H1 (cell line): ENCODE measurements at regions not wholly inside any gene's neighbourhood (a gene's known extent, or its start where the extent isn't known, plus 50 kb on each side); places are given as distances from the start of the nearest gene placed in this dataset.
"Not testable (repeated sequence)": the region's sequence is repeated elsewhere in the genome, so short reads cannot be mapped to it uniquely, and the experiment has no call there.

Source experiments
- CTCF ChIA-PET: fragments of 300-600 bp; sonication (Branson Sonifier 250); formaldehyde crosslinking; loops from one replicate; lab custom pipeline; 2021; ENCODE audit not compliant: partially characterized antibody; lab: Charles Lee
- POLR2A ChIA-PET: fragments of 300-600 bp; sonication (Branson Sonifier 250); formaldehyde crosslinking; loops from one replicate; lab custom pipeline; 2021; ENCODE audit warnings: inconsistent platforms; ENCODE audit not compliant: partially characterized antibody; lab: Charles Lee
- DNase-seq, 2 experiments: peaks; one replicate each; pipeline versions ENCODE4 v3.0.0 to v3.0.0-alpha.2; 2010 to 2022; ENCODE audit warnings: low spot score in 2 of 2, low read depth in 1 of 2, mixed read lengths in 1 of 2
- FAIRE-seq: peaks from 2 replicates; lab custom pipeline; 2011; peaks lifted over from hg19 to GRCh38; lab: Jason Lieb, UNC
- H2AFZ ChIP-seq: 2 replicates; pipeline ENCODE4 v1.8.1; 2012; ENCODE audit warnings: low read length, inconsistent platforms
- H2AK5ac ChIP-seq: 2 replicates; pipeline ENCODE4 v1.6.1; 2013; ENCODE audit warnings: low read depth, low read length
- H2BK120ac ChIP-seq: replicated peaks from 2 replicates; pipeline ENCODE3; 2013; ENCODE audit warnings: low read depth, low read length, inconsistent platforms
- H2BK12ac ChIP-seq: 2 replicates; pipeline ENCODE4 v1.6.1; 2013; ENCODE audit warnings: low read depth, low read length
- H2BK15ac ChIP-seq: 2 replicates; pipeline ENCODE4 v1.6.1; 2013; ENCODE audit warnings: low read length
- H2BK20ac ChIP-seq: 2 replicates; pipeline ENCODE4 v1.6.1; 2013; ENCODE audit warnings: low read length
- H2BK5ac ChIP-seq: 2 replicates; pipeline ENCODE4 v1.6.1; 2013; ENCODE audit warnings: low read depth, low read length
- H3K14ac ChIP-seq: 2 replicates; pipeline ENCODE4 v1.6.1; 2013; ENCODE audit warnings: inconsistent platforms; ENCODE audit not compliant: insufficient read length
- H3K18ac ChIP-seq: 2 replicates; pipeline ENCODE4 v1.6.1; 2013; ENCODE audit warnings: low read length; ENCODE audit errors: extremely low read depth
- H3K23ac ChIP-seq: 2 replicates; pipeline ENCODE4 v1.6.1; 2013; ENCODE audit warnings: inconsistent platforms; ENCODE audit not compliant: insufficient read length
- H3K23me2 ChIP-seq: 2 replicates; pipeline ENCODE4 v1.6.1; 2013; ENCODE audit warnings: low read depth, low read length
- H3K27ac ChIP-seq: 2 replicates; pipeline ENCODE4 v1.6.1; 2011; ENCODE audit warnings: low read depth, low read length, inconsistent platforms
- H3K27me3 ChIP-seq, 4 experiments: replicated peaks in 1 of 4; 1 replicate in 1 of 4; 2 replicates in 3 of 4; pipeline versions ENCODE4 v1.6.1 to v1.8.1; 2011 to 2013; ENCODE audit warnings: low read length in 3 of 4, mild to moderate bottlenecking in 3 of 4, inconsistent platforms in 2 of 4, mixed read lengths in 2 of 4, moderate library complexity in 1 of 4; ENCODE audit not compliant: control insufficient read depth in 3 of 4, insufficient read depth in 3 of 4; ENCODE audit errors: extremely low read depth in 1 of 4
- H3K36me3 ChIP-seq, 4 experiments: 2 replicates each; pipeline versions ENCODE4 v1.6.1 to v1.8.1; 2011 to 2013; ENCODE audit warnings: mild to moderate bottlenecking in 4 of 4, low read length in 3 of 4, moderate library complexity in 2 of 4, control low read depth in 1 of 4, inconsistent platforms in 1 of 4; ENCODE audit not compliant: insufficient read depth in 4 of 4, control insufficient read depth in 2 of 4
- H3K4ac ChIP-seq: replicated peaks from 2 replicates; pipeline ENCODE3; 2013; ENCODE audit warnings: low read length, low read depth, mixed read lengths, inconsistent platforms; ENCODE audit not compliant: insufficient read length
- H3K4me1 ChIP-seq, 4 experiments: replicated peaks in 1 of 4; 1 replicate in 1 of 4; 2 replicates in 3 of 4; pipeline versions ENCODE4 v1.6.1 to v1.8.1; 2011 to 2013; ENCODE audit warnings: low read length in 3 of 4, inconsistent platforms in 2 of 4, mixed read lengths in 1 of 4; ENCODE audit not compliant: insufficient read depth in 4 of 4, control insufficient read depth in 3 of 4
- H3K4me2 ChIP-seq, 2 experiments: 2 replicates each; pipeline versions ENCODE4 v1.6.1 to v1.8.1; 2011 to 2013; ENCODE audit warnings: low read depth in 2 of 2, low read length in 2 of 2, control low read depth in 1 of 2, inconsistent platforms in 1 of 2, mild to moderate bottlenecking in 1 of 2; ENCODE audit not compliant: insufficient read depth in 1 of 2
- H3K4me3 ChIP-seq, 4 experiments: fragments of 200-600, 300-600 bp in 1 of 4; sonication (generic), shearing (Covaris generic), sonication (Bioruptor Twin) in 1 of 4; 2 replicates each; pipeline versions ENCODE4 v1.5.1 to v1.8.1; 2011 to 2016; ENCODE audit warnings: low read length in 4 of 4, low read depth in 3 of 4, control low read depth in 2 of 4, inconsistent platforms in 2 of 4, mild to moderate bottlenecking in 2 of 4, mixed read lengths in 1 of 4, moderate library complexity in 1 of 4; ENCODE audit not compliant: insufficient read depth in 2 of 4; ENCODE audit errors: extremely low read depth in 1 of 4
- H3K56ac ChIP-seq: replicated peaks from 2 replicates; pipeline ENCODE3; 2013; ENCODE audit warnings: low read depth, mild to moderate bottlenecking, mixed read lengths, low read length, inconsistent platforms; ENCODE audit not compliant: insufficient read length
- H3K79me1 ChIP-seq: 2 replicates; pipeline ENCODE4 v1.6.1; 2013; ENCODE audit warnings: low read depth, low read length, control low read depth
- H3K79me2 ChIP-seq, 2 experiments: 2 replicates each; pipeline versions ENCODE4 v1.6.1 to v1.8.1; 2012 to 2013; ENCODE audit warnings: low read length in 2 of 2, mild to moderate bottlenecking in 2 of 2, inconsistent platforms in 1 of 2; ENCODE audit not compliant: insufficient read depth in 2 of 2, control insufficient read depth in 1 of 2
- H3K9ac ChIP-seq, 4 experiments: replicated peaks in 1 of 4; 1 replicate in 1 of 4; 2 replicates in 3 of 4; pipeline versions ENCODE4 v1.6.1 to v1.8.1; 2011 to 2013; ENCODE audit warnings: low read depth in 3 of 4, low read length in 3 of 4, control low read depth in 2 of 4, mild to moderate bottlenecking in 2 of 4, moderate library complexity in 2 of 4, inconsistent platforms in 1 of 4; ENCODE audit errors: extremely low read depth in 1 of 4
- H3K9me3 ChIP-seq, 2 experiments: 2 replicates each; pipeline versions ENCODE4 v1.6.1 to v1.8.1; 2012 to 2013; ENCODE audit warnings: mild to moderate bottlenecking in 2 of 2, moderate library complexity in 2 of 2, control low read depth in 1 of 2, inconsistent platforms in 1 of 2, low read depth in 1 of 2, low read length in 1 of 2, mixed read lengths in 1 of 2; ENCODE audit not compliant: insufficient read depth in 2 of 2
- H4K20me1 ChIP-seq, 2 experiments: replicated peaks in 1 of 2; 2 replicates each; pipeline versions ENCODE3 to v1.8.1; 2011 to 2013; ENCODE audit warnings: inconsistent platforms in 2 of 2, low read length in 2 of 2, mild to moderate bottlenecking in 1 of 2; ENCODE audit not compliant: insufficient read depth in 2 of 2, control insufficient read depth in 1 of 2
- H4K5ac ChIP-seq: 2 replicates; pipeline ENCODE4 v1.6.1; 2013; ENCODE audit warnings: low read length, low read depth, mixed read lengths, inconsistent platforms; ENCODE audit not compliant: insufficient read length
- H4K8ac ChIP-seq: 2 replicates; pipeline ENCODE4 v1.8.0; 2013; ENCODE audit warnings: mild to moderate bottlenecking, moderate library complexity, low read length, inconsistent platforms; ENCODE audit not compliant: insufficient read depth; ENCODE audit errors: extremely low read depth
- H4K91ac ChIP-seq: replicated peaks from 2 replicates; pipeline ENCODE3; 2013; ENCODE audit warnings: low read length, mixed read lengths, inconsistent platforms; ENCODE audit not compliant: insufficient read length
- WGBS, 2 experiments: shearing (Covaris generic) in 1 of 2; methylation state at CpG; one replicate each; pipeline versions ENCODE4 v1.1.6 to v1.1.7; 2013 to 2015; ENCODE audit warnings: low lambda C conversion rate in 2 of 2, mixed read lengths in 2 of 2, inconsistent platforms in 1 of 2, low coverage in 1 of 2, missing lambda C conversion rate in 1 of 2; ENCODE audit not compliant: insufficient replicate concordance in 2 of 2, insufficient coverage in 1 of 2, insufficient read length in 1 of 2; ENCODE audit errors: extremely low coverage in 1 of 2, missing lambda C conversion rate in 1 of 2; 5-methylcytosine and 5-hydroxymethylcytosine counted together

GRCh38 chr1:224003896-224004295 is 110.0 kb upstream of the FBXO28 start:
- H3K23ac ChIP-seq, H3K4me2 ChIP-seq, FAIRE-seq, H2BK120ac ChIP-seq, H2BK5ac ChIP-seq, H3K9ac ChIP-seq, H4K91ac ChIP-seq, H2BK12ac ChIP-seq, H2AFZ ChIP-seq, H2BK15ac ChIP-seq, H3K27ac ChIP-seq, H3K79me1 ChIP-seq, H4K8ac ChIP-seq, H3K4ac ChIP-seq, H3K27me3 ChIP-seq, POLR2A ChIA-PET, H2AK5ac ChIP-seq, H3K79me2 ChIP-seq, H3K56ac ChIP-seq, H2BK20ac ChIP-seq, H4K20me1 ChIP-seq, H3K18ac ChIP-seq, H3K4me1 ChIP-seq, H3K4me3 ChIP-seq, DNase-seq, H3K9me3 ChIP-seq, H3K23me2 ChIP-seq, H3K14ac ChIP-seq, H4K5ac ChIP-seq: not testable (repeated sequence)
- CTCF ChIA-PET, result interaction anchor here (0.6 kb wide), 1 partner anchor 695 kb away, joined by 3 read pairs; no protein-coding TSS in a partner anchor
- H3K36me3 ChIP-seq, result peaks cover 0 to 15% (median 4%) of the 10 kb centered on the region in 4 experiments; a peak in 2 of 8 replicates
- 0% methylated on average over 1 of the region's 1 CpG; no CpG with 5 or more reads in 1 of the 2 experiments for WGBS, 2 experiments

DNA sequence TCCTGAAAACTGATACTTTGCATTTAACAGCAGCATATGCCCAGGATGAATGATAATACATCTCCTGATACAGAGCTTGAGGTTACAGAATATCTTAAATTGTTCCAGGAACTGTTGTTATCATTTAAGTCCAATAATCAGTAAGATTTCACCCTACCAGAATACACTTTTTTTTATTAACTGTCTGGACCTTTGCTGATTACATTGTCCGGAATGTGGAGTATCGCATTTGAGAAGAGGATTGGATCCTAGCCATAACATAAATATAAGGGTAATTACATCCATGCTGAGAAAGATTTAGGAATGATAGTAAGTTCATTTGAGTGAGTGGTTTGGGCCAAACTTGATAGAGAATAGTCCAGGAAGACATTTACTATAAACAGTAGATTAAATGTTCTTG is 112.2 kb upstream of the FBXO28 start:
- H3K4me1 ChIP-seq, POLR2A ChIA-PET, H3K36me3 ChIP-seq, H3K9me3 ChIP-seq, H3K56ac ChIP-seq, H2BK5ac ChIP-seq, H2AFZ ChIP-seq, H3K4me3 ChIP-seq, H2BK20ac ChIP-seq, H3K23ac ChIP-seq, H2BK120ac ChIP-seq, H3K23me2 ChIP-seq, H3K4ac ChIP-seq, H3K79me1 ChIP-seq, H3K4me2 ChIP-seq, H2AK5ac ChIP-seq, H3K27me3 ChIP-seq, H4K20me1 ChIP-seq, H3K9ac ChIP-seq, H4K91ac ChIP-seq, H2BK12ac ChIP-seq, FAIRE-seq, H3K18ac ChIP-seq, H4K8ac ChIP-seq, H3K14ac ChIP-seq, H4K5ac ChIP-seq, H3K79me2 ChIP-seq, CTCF ChIA-PET, H3K27ac ChIP-seq, DNase-seq, H2BK15ac ChIP-seq: not testable (repeated sequence)
- 96% methylated on average over 2 of the region's 2 CpGs; no CpG with 5 or more reads in 1 of the 2 experiments for WGBS, 2 experiments
